ENCODE measurements at regions not wholly inside any gene's neighbourhood (a gene's known extent, or its start where the extent isn't known, plus 50 kb on each side); places are given as distances from the start of the nearest gene placed in this dataset.

DNA sequence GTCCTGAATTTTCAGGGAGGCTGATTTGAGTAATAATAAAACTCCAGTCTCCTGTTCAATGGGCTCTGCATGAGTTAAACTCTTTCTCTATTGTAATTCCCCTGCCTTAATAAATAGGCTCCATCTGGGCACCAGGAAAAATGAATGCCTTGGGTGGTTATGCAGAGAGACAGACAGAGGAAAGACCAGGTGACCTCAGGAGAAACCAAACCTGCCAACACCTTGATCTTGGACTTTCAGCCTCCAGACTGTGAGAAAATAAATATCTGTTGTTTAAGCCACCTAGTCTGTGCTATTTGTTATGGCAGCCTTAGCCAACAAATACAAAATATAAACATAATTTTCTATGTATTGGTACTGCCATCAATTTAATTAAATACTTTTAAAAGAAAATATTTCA, 64.8 kb upstream of the RAP2B start:
- no peaks in the 10 kb centered on the region for H3K9me3 Mint-ChIP-seq
- H3K27ac Mint-ChIP-seq: no peak overlapping the region
- H3K27me3 Mint-ChIP-seq: no peaks in the 10 kb centered on the region
- no peaks in the 10 kb centered on the region for H3K4me1 Mint-ChIP-seq
- H3K4me3 Mint-ChIP-seq: no peak overlapping the region
- ATAC-seq (no peak), DNase-seq (no peak)

GRCh38 chr3:153099131-153099530, 62.9 kb upstream of the RAP2B start:
- no peak overlapping the region for H3K27ac Mint-ChIP-seq
- H3K4me3 Mint-ChIP-seq: no peak overlapping the region
- no peak for ATAC-seq
- no peaks in the 10 kb centered on the region for H3K4me1 Mint-ChIP-seq
- no peaks in the 10 kb centered on the region for H3K27me3 Mint-ChIP-seq
- H3K9me3 Mint-ChIP-seq: no peaks in the 10 kb centered on the region
- no peak for DNase-seq

GRCh38 chr3:153103406-153103945, 58.5 kb upstream of the RAP2B start:
- Mint-ChIP-seq H3K27ac (no peak overlapping the region), H3K4me1 (no peaks in the 10 kb centered on the region), H3K9me3 (no peaks in the 10 kb centered on the region), H3K4me3 (no peak overlapping the region), H3K27me3 (no peaks in the 10 kb centered on the region)
- DNase-seq (no peak), ATAC-seq (no peak)

DNA sequence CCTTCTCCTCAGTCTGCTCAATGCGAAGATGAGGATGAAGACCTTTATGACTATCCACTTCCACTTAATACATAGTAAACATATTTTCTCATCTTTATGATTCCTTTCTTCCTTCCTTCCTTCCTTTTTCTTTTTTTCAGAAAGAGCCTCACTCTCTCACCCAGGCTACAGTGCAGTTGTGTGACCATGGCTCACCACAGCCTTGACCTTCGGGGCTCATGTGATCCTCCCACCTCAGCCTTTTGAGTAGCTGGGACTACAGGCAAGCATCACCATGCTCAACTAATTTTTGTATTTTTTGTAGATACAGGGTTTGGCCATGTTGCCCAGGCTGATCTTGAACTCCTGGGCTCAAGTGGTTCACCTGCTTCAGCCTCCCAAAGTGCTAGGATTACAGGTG, 52.0 kb upstream of the RAP2B start:
- H3K9me3 Mint-ChIP-seq: no peaks in the 10 kb centered on the region
- H3K27ac Mint-ChIP-seq: peak overlapping the region in 1 of 2 donors; percentile 49
- no peaks in the 10 kb centered on the region for H3K4me1 Mint-ChIP-seq
- no peak for ATAC-seq
- H3K4me3 Mint-ChIP-seq: no peak overlapping the region
- no peak for DNase-seq
- H3K27me3 Mint-ChIP-seq: no peaks in the 10 kb centered on the region

GRCh38 chr3:153111016-153111415, 51.0 kb upstream of the RAP2B start:
- H3K27ac Mint-ChIP-seq: peak overlapping the region in 1 of 2 donors; percentile 57
- no peaks in the 10 kb centered on the region for H3K4me1 Mint-ChIP-seq
- no peaks in the 10 kb centered on the region for H3K9me3 Mint-ChIP-seq
- ATAC-seq: no peak
- H3K27me3 Mint-ChIP-seq: no peaks in the 10 kb centered on the region
- DNase-seq: no peak
- H3K4me3 Mint-ChIP-seq: no peak overlapping the region
